Endothelial cell of umbilical vein (primary cell): ENCODE measurements at regions not wholly inside any gene's neighbourhood (a gene's known extent, or its start where the extent isn't known, plus 50 kb on each side); places are given as distances from the start of the nearest gene placed in this dataset.

Experiments used
- BruUV-seq: library from RNA; stranded (reverse); fragments of 400-500 nt; replicated peaks from 2 replicates; lab custom pipeline; 2021; lab: Mats Ljungman, UMichigan
- CTCF ChIA-PET: fragments of 300-600, 350-600 bp; sonication (Branson Sonifier 250); formaldehyde crosslinking; loops from one replicate; lab custom pipeline; 2021; ENCODE audit warnings: antibody characterized with exemption, inconsistent platforms; lab: Charles Lee
- POLR2A ChIA-PET: fragments of 300-600, 350-600 bp; sonication (Branson Sonifier 250); formaldehyde crosslinking; loops from one replicate; lab custom pipeline; 2021; ENCODE audit warnings: antibody characterized with exemption, inconsistent platforms; lab: Charles Lee
- DNase-seq: peaks from one replicate; pipeline ENCODE4 v3.0.0-alpha.2; 2011; ENCODE audit warnings: low read depth, low spot score
- FAIRE-seq: peaks from 2 replicates; lab custom pipeline; 2011; peaks lifted over from hg19 to GRCh38; lab: Jason Lieb, UNC
- H2AFZ ChIP-seq: 2 replicates; pipeline ENCODE4 v1.6.0; 2012; ENCODE audit warnings: low read depth, low read length, control low read depth, inconsistent platforms
- H3K27ac ChIP-seq: 2 replicates; pipeline ENCODE4 v1.5.1; 2011; ENCODE audit warnings: low read depth, mild to moderate bottlenecking, control low read depth, low read length, moderate library complexity; ENCODE audit not compliant: insufficient read depth
- H3K27me3 ChIP-seq, 2 experiments: 2 replicates each; pipeline versions ENCODE4 v1.6.0 to v1.6.1; 2011; ENCODE audit warnings: low read length in 2 of 2, mixed read lengths in 1 of 2; ENCODE audit not compliant: control insufficient read depth in 2 of 2, insufficient read depth in 2 of 2
- H3K36me3 ChIP-seq, 2 experiments: 2 replicates in 1 of 2; 3 replicates in 1 of 2; pipeline ENCODE4 v1.5.1; 2011; ENCODE audit warnings: low read length in 2 of 2, mild to moderate bottlenecking in 1 of 2, moderate library complexity in 1 of 2; ENCODE audit not compliant: control insufficient read depth in 2 of 2, insufficient read depth in 2 of 2; ENCODE audit errors: extremely low read depth in 1 of 2
- H3K4me1 ChIP-seq: 3 replicates; pipeline ENCODE4 v1.5.1; 2011; ENCODE audit warnings: mild to moderate bottlenecking, low read length; ENCODE audit not compliant: control insufficient read depth, insufficient read depth; ENCODE audit errors: extremely low read depth
- H3K4me2 ChIP-seq: 2 replicates; pipeline ENCODE4 v1.6.1; 2011; ENCODE audit warnings: low read length, control low read depth, mixed read lengths; ENCODE audit not compliant: insufficient read depth
- H3K4me3 ChIP-seq, 3 experiments: fragments of 200-600 bp in 1 of 3; sonication (generic), shearing (Covaris generic) in 1 of 3; replicated peaks in 1 of 3; 2 replicates each; pipeline ENCODE4 v1.5.1; 2011 to 2016; ENCODE audit warnings: control low read depth in 3 of 3, low read length in 3 of 3, mild to moderate bottlenecking in 2 of 3, inconsistent platforms in 1 of 3, low read depth in 1 of 3, moderate library complexity in 1 of 3; ENCODE audit not compliant: insufficient read depth in 1 of 3
- H3K79me2 ChIP-seq: 2 replicates; pipeline ENCODE4 v1.6.0; 2012; ENCODE audit warnings: low read length, inconsistent platforms; ENCODE audit not compliant: control insufficient read depth, insufficient read depth
- H3K9ac ChIP-seq: replicated peaks from 2 replicates; pipeline ENCODE3; 2011; ENCODE audit warnings: low read length, control low read depth; ENCODE audit not compliant: insufficient read depth; ENCODE audit errors: extremely low read depth
- H3K9me1 ChIP-seq: replicated peaks from 3 replicates; pipeline ENCODE4 v1.6.0; 2011; ENCODE audit warnings: mild to moderate bottlenecking, low read length; ENCODE audit not compliant: control insufficient read depth, insufficient read depth; ENCODE audit errors: extremely low read depth
- H3K9me3 ChIP-seq: replicated peaks from 2 replicates; pipeline ENCODE4 v1.5.1; 2012; ENCODE audit warnings: low read length, inconsistent platforms; ENCODE audit not compliant: control insufficient read depth, insufficient read depth
- H4K20me1 ChIP-seq: replicated peaks from 2 replicates; pipeline ENCODE3; 2011; ENCODE audit warnings: mild to moderate bottlenecking, low read length; ENCODE audit not compliant: control insufficient read depth, insufficient read depth; ENCODE audit errors: extremely low read depth
- CTCF ChIP-seq, 2 donors: IDR thresholded peaks; 1 replicate in 1 of 2; 2 replicates in 1 of 2; pipeline ENCODE4 v1.5.1; 2011; ENCODE audit warnings: low read length in 2 of 2, mild to moderate bottlenecking in 2 of 2, moderate library complexity in 2 of 2, control low read depth in 1 of 2, inconsistent platforms in 1 of 2, low read depth in 1 of 2; ENCODE audit not compliant: insufficient read depth in 1 of 2; ENCODE audit errors: extremely low read depth in 1 of 2
- EZH2 ChIP-seq: IDR thresholded peaks from 2 replicates; pipeline ENCODE4 v1.6.1; 2012; ENCODE audit warnings: borderline replicate concordance, low read depth, mild to moderate bottlenecking, moderate library complexity, low read length, inconsistent platforms; ENCODE audit not compliant: severe bottlenecking
- FOS ChIP-seq: IDR thresholded peaks from 2 replicates; pipeline ENCODE4 v1.6.1; 2011; ENCODE audit warnings: mild to moderate bottlenecking, low read length, moderate library complexity, borderline replicate concordance; ENCODE audit not compliant: insufficient read depth
- GATA2 ChIP-seq: IDR thresholded peaks from 2 replicates; pipeline ENCODE4 v1.7.0; 2011; ENCODE audit warnings: low read depth, mild to moderate bottlenecking, moderate library complexity, mixed read lengths, low read length; ENCODE audit not compliant: insufficient read length, insufficient read depth
- JUN ChIP-seq: IDR thresholded peaks from 2 replicates; pipeline ENCODE4 v1.6.1; 2011; ENCODE audit warnings: borderline replicate concordance, low read depth; ENCODE audit not compliant: insufficient read length, insufficient read depth
- MAX ChIP-seq: IDR thresholded peaks from 2 replicates; pipeline ENCODE4 v1.6.1; 2011; ENCODE audit not compliant: insufficient read depth, insufficient read length
- MYC ChIP-seq: IDR thresholded peaks from one replicate; pipeline ENCODE4 v1.6.1; 2011; ENCODE audit warnings: mild to moderate bottlenecking, low read depth, low read length
- POLR2A ChIP-seq: IDR thresholded peaks from 2 replicates; pipeline ENCODE4 v1.6.1; 2012; ENCODE audit warnings: low read depth, mild to moderate bottlenecking, control low read depth, low read length
- POLR2AphosphoS5 ChIP-seq: IDR thresholded peaks from 2 replicates; pipeline ENCODE4 v1.6.1; 2012; ENCODE audit warnings: low read depth, mild to moderate bottlenecking, control low read depth, low read length, moderate library complexity; ENCODE audit not compliant: insufficient read depth
- dilution Hi-C: fragments of 300-500 bp; cut with MboI; formaldehyde crosslinking; loops from one replicate; pipeline ENCODE4 v1.15.0; 2019; ENCODE audit warnings: low sequenced_read_pairs; ENCODE audit not compliant: extremely low pct_ligation_motif_present
- intact Hi-C: fragments of 100-400 bp; cut with micrococcal nuclease; formaldehyde crosslinking; loops from one replicate; pipeline ENCODE4 v1.10.0; 2022

GRCh38 chr10:42898037-42898960 lies 115.7 kb downstream of the BMS1 start:
- intact Hi-C loops (no loop called here), dilution Hi-C loops (no loop called here)
- Histone ChIP-seq H3K36me3 (no peaks in the 10 kb centered on the region), H3K79me2 (no peaks in the 10 kb centered on the region), H3K27ac (no peak overlapping the region), H2AFZ (no peak overlapping the region), H3K4me1 (no peaks in the 10 kb centered on the region), H3K9ac (no peak overlapping the region), H3K27me3 (peaks cover 4 to 9% of the 10 kb centered on the region in 2 experiments), H3K9me3 (no peaks in the 10 kb centered on the region), H3K4me2 (no peak overlapping the region), H3K9me1 (no peaks in the 10 kb centered on the region), H4K20me1 (no peaks in the 10 kb centered on the region), H3K4me3 (no peak overlapping the region)
- BruUV-seq = no TSS peak
- no peak for TF ChIP-seq EZH2
- TF ChIP-seq POLR2A = no peak
- no peak for TF ChIP-seq MYC
- no peak for TF ChIP-seq JUN
- no peak for TF ChIP-seq GATA2
- TF ChIP-seq FOS = no peak
- POLR2A ChIA-PET = no interaction called here
- CTCF ChIA-PET = no interaction called here
- no peak for DNase-seq
- FAIRE-seq = no peak

GRCh38 chr10:42899036-42899435 lies 116.4 kb downstream of the BMS1 start:
- Histone ChIP-seq H4K20me1 (no peaks in the 10 kb centered on the region), H3K9me1 (no peaks in the 10 kb centered on the region), H3K9ac (no peak overlapping the region), H3K36me3 (no peaks in the 10 kb centered on the region), H2AFZ (no peak overlapping the region), H3K4me1 (no peaks in the 10 kb centered on the region), H3K4me3 (no peak overlapping the region), H3K4me2 (no peak overlapping the region), H3K27me3 (peaks cover 4 to 9% of the 10 kb centered on the region in 2 experiments), H3K9me3 (no peaks in the 10 kb centered on the region), H3K27ac (no peak overlapping the region), H3K79me2 (no peaks in the 10 kb centered on the region)
- FAIRE-seq (no peak), DNase-seq (no peak)
- TF ChIP-seq MYC (no peak), JUN (no peak), GATA2 (no peak), FOS (no peak), MAX (no peak), POLR2A (no peak), POLR2AphosphoS5 (no peak), CTCF (IDR thresholded peaks at IDR 0.05; ENCODE audit: extremely low read depth in 1 of 2, insufficient read depth in 1 of 2, low read depth in 1 of 2, low read length in 2 of 2) (no peak), EZH2 (no peak)
- POLR2A ChIA-PET = no interaction called here
- BruUV-seq = no TSS peak
- CTCF ChIA-PET = no interaction called here
- intact Hi-C loops = no loop called here
- dilution Hi-C loops = no loop called here
